ENCODE measurements at regions not wholly inside any gene's neighbourhood (a gene's known extent, or its start where the extent isn't known, plus 50 kb on each side); places are given as distances from the start of the nearest gene placed in this dataset.
"Not testable (repeated sequence)": the region's sequence is repeated elsewhere in the genome, so short reads cannot be mapped to it uniquely, and the experiment has no call there.

DNA sequence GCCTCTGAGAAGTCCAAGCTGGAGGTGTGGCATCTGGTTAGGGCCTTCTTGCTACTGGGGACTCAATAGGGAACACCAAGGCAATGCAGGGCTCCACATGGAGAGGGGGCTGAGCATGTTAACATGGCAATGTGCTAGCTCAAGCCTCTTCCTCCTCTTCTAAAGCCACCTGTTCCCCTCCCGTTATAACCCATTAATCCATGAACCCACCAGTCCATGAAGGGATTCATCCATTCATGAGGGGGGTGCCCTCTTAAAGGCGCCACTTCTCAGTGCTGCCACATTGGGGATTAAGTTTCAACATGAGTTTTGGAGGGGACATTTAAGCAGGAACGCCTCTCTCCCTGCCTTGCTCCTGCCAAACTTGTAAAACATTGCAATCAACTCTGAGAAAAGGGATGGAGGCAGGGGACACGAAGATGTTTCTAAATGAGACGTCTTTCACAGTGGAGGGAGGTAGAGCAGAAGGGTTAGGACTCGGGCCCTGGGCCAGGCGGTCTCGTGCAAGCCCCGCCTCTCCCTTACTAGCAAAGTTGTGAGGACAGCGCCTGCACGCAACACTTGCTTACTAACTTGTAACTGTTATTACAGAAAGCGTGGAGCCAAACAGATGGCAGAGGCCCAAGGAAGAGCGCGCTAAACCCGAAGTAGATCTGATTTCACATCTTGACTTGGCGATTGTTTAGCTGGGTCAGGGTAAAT, 118.2 kb upstream of the ZNF516 start:
- H3K4me3 ChIP-seq (ENCODE audit: low read length), result no peak overlapping the region
- no peak overlapping the region for H2AFZ ChIP-seq (ENCODE audit: low read length)
- H3F3A ChIP-seq (ENCODE audit: low read length, unreplicated experiment), result no peaks in the 10 kb centered on the region
- H3K9me3 ChIP-seq (ENCODE audit: low read length), result no peaks in the 10 kb centered on the region
- intact Hi-C loops (cut with micrococcal nuclease), result no loop called here
- peaks cover 75% of the 10 kb centered on the region for H3K27me3 ChIP-seq (ENCODE audit: low read length)
- CTCF ChIA-PET, result no interaction called here
- H3K9me2 ChIP-seq (replicated peaks; ENCODE audit: low read length), result no peaks in the 10 kb centered on the region
- no peaks in the 10 kb centered on the region for H4K20me1 ChIP-seq (ENCODE audit: low read length)
- no peak for ATAC-seq
- H3K79me2 ChIP-seq (ENCODE audit: low read length), result no peaks in the 10 kb centered on the region
- H3K9ac ChIP-seq (ENCODE audit: low read length), result no peak overlapping the region
- no peak for DNase-seq
- no peak overlapping the region for H3K27ac ChIP-seq (ENCODE audit: low read length)
- POLR2A ChIA-PET (ENCODE audit: unreplicated experiment), result no interaction called here
- no peaks in the 10 kb centered on the region for H3K4me1 ChIP-seq (ENCODE audit: insufficient read depth, low read length)
- no peaks in the 10 kb centered on the region for H3K36me3 ChIP-seq (ENCODE audit: low read depth, low read length)
- no peak overlapping the region for H3K4me2 ChIP-seq (ENCODE audit: low read length)
- no peak for TF ChIP-seq EZH2phosphoT487 (IDR thresholded peaks at IDR 0.05; ENCODE audit: borderline replicate concordance, low read length)
- TF ChIP-seq CTCF (conservative IDR thresholded peaks at IDR 0.05; ENCODE audit: low read depth, low read length), result no peak
- no peak for TF ChIP-seq EZH2 (IDR thresholded peaks at IDR 0.05; ENCODE audit: low read length, unreplicated experiment)
- no TSS peak for BruUV-seq (replicated peaks)

GRCh38 chr18:76611750-76612045, 116.7 kb upstream of the ZNF516 start:
- not testable (repeated sequence) for DNase-seq

DNA sequence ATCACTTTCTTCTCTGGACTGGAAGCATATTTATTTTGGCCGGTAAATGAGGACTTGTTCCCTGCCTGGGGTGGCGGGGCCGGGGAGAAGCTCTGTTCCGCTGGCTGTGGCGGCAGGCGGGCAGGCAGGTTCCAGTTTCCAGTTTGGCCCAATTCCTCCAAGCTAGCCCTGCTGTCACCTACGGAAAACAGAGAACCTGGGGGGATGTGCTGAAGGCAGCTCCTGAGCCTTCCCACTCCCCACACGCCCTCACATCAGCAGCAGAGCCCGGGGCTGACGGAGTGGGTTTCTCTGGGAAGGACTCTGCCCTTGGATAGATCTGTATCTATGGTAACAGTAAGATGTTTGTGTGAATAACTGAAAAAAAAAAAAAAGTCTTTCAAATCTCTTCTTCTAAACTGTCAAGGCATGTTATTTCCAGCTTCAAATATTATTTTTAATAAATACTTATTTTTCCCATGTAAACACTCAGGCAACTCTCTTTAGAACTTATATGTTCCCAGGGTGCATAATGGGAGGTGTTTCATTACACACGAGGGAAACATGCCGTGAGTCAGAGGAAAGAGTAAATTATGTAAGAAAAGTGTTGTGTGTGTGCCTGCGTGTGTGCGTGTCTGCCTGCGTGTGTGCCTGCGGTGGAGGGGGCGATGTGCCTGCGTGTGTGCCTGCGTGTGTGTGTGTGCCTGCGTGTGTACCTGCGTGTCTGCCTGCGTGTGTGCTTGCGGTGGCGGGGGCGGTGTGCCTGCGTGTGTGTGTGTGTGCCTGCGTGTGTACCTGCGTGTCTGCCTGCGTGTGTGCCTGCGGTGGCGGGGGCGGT, 116.1 kb upstream of the ZNF516 start:
- POLR2A ChIA-PET (ENCODE audit: unreplicated experiment), result no interaction called here
- no peak overlapping the region for H3K9ac ChIP-seq (ENCODE audit: low read length)
- TF ChIP-seq EZH2phosphoT487 (IDR thresholded peaks at IDR 0.05; ENCODE audit: borderline replicate concordance, low read length), result no peak
- TF ChIP-seq CTCF (conservative IDR thresholded peaks at IDR 0.05; ENCODE audit: low read depth, low read length), result no peak
- TF ChIP-seq EZH2 (IDR thresholded peaks at IDR 0.05; ENCODE audit: low read length, unreplicated experiment), result no peak

More at GRCh38 chr18:76611750-76612045, 116.7 kb upstream of the ZNF516 start:
- H3K4me2 ChIP-seq (ENCODE audit: low read length); H2AFZ ChIP-seq (ENCODE audit: low read length); intact Hi-C loops (cut with micrococcal nuclease); H3K79me2 ChIP-seq (ENCODE audit: low read length); ATAC-seq; POLR2A ChIA-PET (ENCODE audit: unreplicated experiment); H3K9me2 ChIP-seq (replicated peaks; ENCODE audit: low read length); H3K27ac ChIP-seq (ENCODE audit: low read length); BruUV-seq (replicated peaks); H3K4me3 ChIP-seq (ENCODE audit: low read length); H4K20me1 ChIP-seq (ENCODE audit: low read length); H3K4me1 ChIP-seq (ENCODE audit: insufficient read depth, low read length); CTCF ChIA-PET; H3K9ac ChIP-seq (ENCODE audit: low read length); H3K36me3 ChIP-seq (ENCODE audit: low read depth, low read length); H3K9me3 ChIP-seq (ENCODE audit: low read length); H3F3A ChIP-seq (ENCODE audit: low read length, unreplicated experiment): not testable (repeated sequence)
- H3K27me3 ChIP-seq (ENCODE audit: low read length), result peaks cover 66% of the 10 kb centered on the region

More for the DNA sequence above, 116.1 kb upstream of the ZNF516 start:
- ATAC-seq (no peak), DNase-seq (no peak)
- Histone ChIP-seq H3K9me3 (ENCODE audit: low read length) (no peaks in the 10 kb centered on the region), H3K79me2 (ENCODE audit: low read length) (no peaks in the 10 kb centered on the region), H3F3A (ENCODE audit: low read length, unreplicated experiment) (no peaks in the 10 kb centered on the region), H3K9me2 (replicated peaks; ENCODE audit: low read length) (no peaks in the 10 kb centered on the region), H3K27me3 (ENCODE audit: low read length) (peaks cover 62% of the 10 kb centered on the region), H3K4me2 (ENCODE audit: low read length) (no peak overlapping the region), H3K4me3 (ENCODE audit: low read length) (no peak overlapping the region), H3K27ac (ENCODE audit: low read length) (no peak overlapping the region), H2AFZ (ENCODE audit: low read length) (no peak overlapping the region), H3K4me1 (ENCODE audit: insufficient read depth, low read length) (no peaks in the 10 kb centered on the region), H4K20me1 (ENCODE audit: low read length) (no peaks in the 10 kb centered on the region), H3K36me3 (ENCODE audit: low read depth, low read length) (no peaks in the 10 kb centered on the region)
- CTCF ChIA-PET, result no interaction called here
- no TSS peak for BruUV-seq (replicated peaks)
- intact Hi-C loops (cut with micrococcal nuclease), result no loop called here
